ENCODE measurements at regions not wholly inside any gene's neighbourhood (a gene's known extent, or its start where the extent isn't known, plus 50 kb on each side); places are given as distances from the start of the nearest gene placed in this dataset.
A peak's percentile ranks its signal among the peaks of the same experiment; 100 is the strongest.

DNA sequence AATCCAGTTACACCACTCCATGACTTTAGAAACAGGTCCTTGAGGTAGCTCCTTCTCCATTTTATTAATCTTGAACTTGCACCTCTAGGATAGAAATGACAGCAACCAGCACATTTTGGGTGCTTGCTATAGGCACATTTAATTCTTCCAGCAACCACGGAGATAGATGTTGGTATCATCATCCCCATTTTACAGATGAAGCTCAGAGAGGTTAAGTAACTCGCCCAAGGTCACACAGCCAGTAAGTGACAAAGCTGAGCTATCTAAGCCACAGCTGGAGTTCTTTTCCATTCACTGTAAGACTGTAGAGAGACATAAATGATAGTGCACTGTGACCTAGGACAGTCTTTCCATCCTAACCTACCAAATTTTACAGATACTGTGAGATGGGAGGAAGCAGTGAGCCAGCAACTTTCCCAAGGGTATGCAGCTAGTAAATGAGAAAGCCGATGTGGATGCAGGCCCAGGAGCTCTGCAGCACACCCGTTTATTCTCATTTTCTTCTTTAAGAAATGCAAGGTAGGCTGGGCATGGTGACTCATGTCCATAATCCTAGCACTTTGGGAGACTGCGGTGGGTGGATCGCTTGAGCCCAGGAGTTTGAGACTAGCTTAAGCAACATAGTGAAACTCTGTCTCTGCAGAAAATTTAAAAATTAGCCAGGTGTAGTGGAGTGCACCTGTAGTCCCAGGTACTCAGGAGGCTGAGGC is 103.2 kb downstream of the TBX5 start:
- no peak for DNase-seq (ENCODE audit: low read depth)

DNA sequence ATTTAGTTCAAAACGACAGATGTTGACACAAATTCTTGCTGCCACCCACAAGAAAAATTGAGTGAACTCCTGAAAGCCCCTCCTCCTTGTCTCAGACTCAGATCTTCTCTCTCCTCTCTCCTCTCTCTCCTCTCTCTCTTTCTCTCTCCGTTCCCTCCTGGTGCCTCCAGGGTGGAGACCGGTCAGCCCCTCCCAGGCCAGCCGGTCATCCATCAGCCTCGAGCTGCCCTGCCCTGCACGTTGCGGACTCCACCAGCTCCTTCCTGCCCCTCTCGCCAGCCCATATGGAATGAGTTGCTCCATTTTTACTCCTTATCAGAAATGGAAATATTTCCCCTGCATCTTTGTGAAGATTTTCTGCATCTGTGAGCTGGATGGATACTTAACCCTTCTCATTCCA is 103.8 kb downstream of the TBX5 start:
- DNase-seq (ENCODE audit: low read depth): no peak

DNA sequence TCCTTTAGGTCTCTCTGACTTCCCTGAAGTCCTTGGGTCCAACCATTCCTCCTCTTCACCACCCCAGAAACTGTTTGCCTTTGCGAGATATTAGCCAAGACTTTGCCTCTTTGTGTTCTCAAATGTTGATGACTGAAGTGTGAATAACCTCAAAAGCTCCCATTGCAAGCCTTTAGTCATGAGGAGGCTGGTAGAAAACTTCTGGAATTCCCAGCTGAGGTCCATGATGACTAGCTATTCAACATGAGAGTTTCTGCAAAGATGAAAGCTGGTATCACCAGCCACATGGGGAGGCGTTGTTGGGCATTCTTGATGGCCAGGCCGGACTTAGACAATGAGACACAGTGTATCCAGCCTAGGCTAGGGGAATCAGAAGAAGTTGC is 111.7 kb downstream of the TBX5 start:
- peak; percentile 35 for DNase-seq (ENCODE audit: low read depth)

DNA sequence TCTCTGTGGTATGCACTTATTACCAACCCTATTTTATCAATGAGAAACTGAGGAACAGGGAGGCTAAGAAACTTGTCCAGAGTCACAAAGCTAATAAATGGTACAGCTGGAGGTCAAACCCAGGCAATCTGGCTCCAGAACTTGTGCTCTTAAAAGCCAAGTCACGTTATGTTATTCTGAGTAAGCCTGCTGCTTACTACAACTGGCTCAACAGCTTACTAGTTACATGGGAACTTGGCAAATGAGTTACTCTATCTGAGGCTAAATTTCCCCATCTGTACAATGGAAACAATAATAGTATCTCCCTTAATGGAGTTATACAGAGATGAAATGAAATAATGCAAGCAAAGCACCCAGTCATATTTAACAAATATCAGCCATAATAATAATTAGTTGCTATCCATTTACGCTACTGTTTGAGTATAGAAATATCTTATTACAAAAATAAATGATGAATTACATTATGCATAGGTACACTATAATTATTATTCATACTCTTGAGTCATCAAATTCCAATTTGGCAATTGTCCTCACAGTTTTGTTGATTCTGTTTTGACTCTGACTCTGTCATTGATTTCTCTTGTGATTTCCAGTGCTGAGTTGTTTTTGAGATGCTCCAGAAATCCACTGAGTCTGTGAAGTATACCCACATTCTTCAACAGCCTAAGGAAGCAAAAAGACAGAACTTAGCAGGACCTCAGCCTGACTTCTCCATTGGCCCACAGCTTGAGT is 112.2 kb downstream of the TBX5 start:
- no peak for DNase-seq (ENCODE audit: low read depth)

DNA sequence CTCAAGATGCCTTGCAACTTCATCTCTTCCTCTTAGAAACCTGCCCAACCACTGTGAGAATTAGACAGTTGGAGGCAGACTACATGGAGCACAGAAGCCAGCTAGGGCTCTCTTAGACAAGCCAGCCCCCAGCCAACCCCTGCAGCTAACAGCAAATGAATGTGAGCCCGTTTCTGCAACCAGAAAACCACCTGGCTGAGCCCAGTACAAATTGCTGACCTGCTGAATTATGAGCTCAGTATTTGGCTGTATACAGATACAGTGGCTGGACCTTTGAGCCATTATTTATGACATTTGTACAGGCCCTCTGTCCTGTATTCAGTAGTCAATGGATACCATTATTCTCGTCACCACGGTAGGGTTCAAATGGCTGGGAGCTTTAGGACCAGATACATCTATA is 112.9 kb downstream of the TBX5 start:
- DNase-seq (ENCODE audit: low read depth): no peak

DNA sequence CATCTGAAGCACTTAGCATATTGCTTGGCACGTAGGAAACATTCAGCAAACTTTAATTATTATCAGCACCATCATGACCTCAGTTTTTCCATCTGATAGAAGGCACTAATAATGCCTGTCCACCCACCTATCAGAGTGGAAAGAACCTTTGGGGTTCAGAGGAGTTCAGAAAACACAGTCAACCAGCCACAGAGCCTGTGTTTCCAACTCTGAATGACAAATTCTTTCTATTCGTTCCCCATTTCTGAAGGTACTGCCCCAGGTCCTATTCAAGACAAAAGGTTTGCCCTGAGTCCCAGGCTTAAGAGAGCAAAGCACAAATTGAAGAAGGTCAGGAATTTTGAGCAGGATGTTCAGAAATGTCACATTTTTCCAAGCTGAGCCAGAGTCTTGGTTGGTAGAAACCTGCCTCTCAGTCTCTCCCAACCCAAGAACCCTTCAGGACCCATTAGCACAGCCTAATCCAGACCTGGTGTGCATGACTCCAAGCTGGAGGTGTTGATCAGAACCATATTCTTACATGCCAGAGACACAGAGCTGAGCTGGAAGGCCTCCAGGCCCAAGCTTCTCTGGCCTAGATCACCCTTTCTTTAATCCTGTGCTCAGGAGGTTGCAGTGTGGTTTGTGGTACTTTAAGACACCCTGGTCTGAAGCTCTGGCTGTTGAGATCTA is 114.4 kb downstream of the TBX5 start:
- no peak for DNase-seq (ENCODE audit: low read depth)

DNA sequence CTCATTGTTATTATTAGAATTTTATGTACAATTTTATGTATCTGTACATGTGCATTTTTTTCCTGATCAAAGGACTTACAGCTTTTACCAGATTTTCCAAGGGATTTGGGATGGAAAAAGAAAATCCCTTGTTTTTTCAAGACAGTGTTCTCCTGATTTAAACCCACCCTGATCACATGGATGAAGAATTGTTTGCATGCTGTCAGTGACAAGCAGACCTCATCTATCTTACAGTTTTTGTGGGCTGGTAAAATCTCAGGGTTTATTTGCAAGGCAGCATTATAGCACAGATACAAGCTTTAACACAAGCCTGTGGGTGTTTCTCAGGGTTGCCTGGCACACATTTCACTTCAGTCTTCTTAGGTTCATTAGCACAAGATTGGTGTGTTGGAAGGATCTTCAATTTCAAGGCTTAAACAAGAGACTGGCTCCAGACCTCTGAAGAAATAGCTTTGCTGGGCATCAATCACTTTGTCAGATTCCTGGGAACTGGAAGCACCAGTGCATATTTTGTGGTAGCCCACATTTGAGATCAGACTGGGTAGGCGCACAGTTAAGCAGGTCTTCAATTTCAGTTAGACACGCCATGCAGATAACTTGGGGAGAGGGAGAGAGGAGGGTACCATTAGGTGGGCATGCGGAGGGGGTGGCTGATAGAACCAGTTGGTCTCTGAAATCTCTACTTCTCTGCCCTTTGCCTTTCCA is 118.0 kb downstream of the TBX5 start:
- DNase-seq (ENCODE audit: low read depth): no peak

DNA sequence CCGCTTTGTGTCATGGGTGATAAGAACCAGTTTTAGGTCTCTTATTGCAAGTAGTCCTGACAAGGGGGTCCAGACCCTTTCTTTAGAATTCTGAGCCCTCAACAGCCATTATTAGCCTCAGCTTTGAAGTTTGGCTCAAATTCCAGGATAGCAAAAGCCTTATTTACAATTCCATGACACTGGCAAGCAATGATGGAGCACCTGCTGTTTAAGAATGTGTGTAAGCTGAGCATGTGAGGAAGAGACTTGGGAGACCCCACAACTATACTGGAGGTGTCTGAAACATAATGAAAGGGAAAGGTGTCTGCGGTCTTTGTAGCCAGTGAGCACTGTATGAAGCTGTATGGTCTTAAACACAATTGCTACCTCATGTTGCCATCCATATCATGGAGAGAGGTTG is 119.8 kb downstream of the TBX5 start:
- DNase-seq (ENCODE audit: low read depth): no peak

DNA sequence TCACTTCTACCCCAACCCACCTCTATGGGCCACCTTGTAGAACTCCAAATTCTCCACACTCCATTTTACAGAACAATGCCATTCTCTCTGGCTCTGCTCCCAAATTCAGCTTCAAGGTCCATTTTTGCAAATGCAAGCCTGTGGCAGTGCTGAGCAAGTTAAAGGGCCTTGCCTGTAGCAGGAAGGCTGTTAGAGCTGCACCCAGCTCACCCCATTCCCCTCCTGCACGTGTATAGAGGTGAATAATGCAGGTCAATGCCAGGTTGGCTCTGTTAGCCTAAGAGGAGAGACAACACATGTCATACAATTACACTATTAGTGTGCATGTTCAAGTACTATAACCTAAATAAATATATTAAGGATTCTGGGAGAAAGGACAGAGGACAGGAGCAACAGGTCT is 120.4 kb downstream of the TBX5 start:
- no peak for DNase-seq (ENCODE audit: low read depth)

DNA sequence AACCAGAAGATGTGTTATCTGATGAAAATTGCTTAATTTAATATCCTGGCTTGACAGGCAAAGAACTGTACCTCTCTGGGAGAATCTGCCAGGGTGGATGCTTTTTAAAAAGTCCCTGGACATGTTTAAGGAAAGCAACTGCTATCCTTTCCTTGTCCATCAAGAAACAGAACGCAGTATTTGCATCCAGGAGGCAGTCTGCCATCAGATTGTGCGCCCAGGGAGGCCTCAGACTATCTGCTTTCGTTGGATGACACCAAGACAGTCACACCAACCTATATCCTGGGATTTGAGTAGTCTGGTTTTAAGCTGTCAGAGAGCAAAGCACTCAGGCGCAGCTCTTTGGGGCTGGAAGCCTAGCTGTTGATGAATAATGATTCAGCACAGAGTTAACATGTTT is 121.9 kb downstream of the TBX5 start:
- DNase-seq (ENCODE audit: low read depth): no peak

DNA sequence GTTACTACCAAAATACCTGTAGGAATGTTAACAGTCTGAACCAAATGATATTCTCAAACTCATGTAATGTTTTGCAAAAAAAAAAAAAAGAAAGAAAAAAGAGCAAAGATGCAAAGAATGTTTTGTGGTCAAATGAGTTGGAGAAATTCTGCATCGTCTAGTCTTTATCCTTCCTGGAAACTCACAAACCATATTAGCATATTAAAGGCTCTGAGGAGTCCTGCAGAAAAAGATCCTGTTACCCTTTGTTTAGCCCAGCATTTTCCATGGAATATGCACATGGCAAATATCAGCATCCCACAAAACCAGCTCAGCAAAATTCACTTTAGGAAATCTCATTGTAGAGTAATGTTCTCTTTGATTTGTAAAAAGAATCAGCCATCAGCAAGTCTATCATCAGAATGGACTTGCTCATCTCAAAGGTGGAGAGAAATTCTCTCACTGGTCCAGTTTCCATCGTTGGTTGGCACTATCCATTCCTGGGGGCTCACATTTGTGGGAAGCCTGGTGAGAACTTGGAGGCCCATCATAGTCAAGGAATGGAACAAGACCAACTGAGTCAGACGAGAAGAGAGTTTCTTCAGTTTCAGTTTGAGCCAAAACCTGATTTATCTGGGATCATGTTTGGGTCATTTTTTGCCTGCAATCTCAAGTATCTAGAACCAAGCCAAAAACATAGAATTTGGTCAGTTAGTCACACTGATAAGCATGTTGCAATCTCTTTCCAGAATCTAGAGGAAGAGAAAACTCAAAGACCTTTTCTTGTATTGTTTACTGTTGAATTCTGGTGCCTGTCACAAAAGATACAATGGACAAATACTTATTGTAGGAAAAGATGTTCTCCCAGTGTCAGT is 129.8 kb downstream of the TBX5 start:
- DNase-seq (ENCODE audit: low read depth): no peak

DNA sequence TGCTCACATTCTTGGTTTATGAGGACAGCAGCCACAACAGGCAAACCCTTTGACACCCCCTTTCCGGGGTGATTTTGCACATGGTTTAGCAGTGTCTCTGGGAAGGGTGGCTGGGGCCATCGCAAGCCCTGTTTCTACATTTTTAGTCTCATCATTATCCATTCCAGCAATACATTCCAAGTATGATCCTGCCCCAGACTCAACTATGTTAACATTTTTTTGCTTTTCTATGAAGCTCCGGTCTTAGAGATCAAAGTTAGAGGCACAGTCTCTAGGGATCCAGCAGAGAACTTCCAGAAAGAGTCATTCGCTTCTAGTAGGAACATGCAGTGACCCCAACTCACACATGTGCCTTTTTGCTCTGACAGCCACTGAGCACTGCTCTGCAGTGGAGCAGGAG is 130.9 kb downstream of the TBX5 start:
- no peak for DNase-seq (ENCODE audit: low read depth)

DNA sequence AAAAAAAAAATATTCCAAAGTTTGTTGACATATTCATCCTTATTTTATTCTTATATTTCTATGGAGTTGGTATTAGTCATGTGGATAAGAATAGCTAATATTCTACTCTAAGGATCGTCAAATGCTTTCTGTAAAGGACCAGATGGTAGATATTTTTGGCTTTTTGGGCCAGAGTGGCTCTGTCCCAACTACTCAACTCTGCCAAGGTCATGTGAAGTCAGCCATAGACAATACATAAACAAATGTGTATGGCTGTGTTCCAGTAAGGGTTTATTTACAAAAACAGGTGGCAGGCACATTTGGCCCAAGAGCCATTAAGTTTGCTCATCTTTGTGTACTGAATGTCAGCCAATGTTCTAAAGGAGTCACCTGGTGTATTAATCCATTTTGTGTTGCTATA is 131.8 kb downstream of the TBX5 start:
- no peak for DNase-seq (ENCODE audit: low read depth)

DNA sequence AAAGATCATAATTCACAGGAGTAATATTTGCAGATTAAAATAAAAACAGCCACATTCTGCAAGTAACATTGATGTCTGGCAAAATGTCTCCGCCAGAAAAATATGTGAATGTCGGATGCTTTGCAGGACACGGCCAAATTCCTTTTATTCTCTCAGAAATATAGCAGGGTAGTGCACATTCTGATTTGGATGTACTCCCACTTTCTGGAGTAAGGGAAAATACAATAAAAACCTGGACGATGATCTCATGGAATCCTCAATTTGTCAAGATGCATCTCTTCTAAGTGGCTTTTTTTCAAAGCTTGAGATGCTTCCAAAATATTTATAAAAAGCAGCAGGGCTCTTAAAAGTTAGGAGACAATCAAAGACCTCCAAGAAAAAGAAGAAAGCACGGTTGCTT is 133.3 kb downstream of the TBX5 start:
- no peak for DNase-seq (ENCODE audit: low read depth)

DNA sequence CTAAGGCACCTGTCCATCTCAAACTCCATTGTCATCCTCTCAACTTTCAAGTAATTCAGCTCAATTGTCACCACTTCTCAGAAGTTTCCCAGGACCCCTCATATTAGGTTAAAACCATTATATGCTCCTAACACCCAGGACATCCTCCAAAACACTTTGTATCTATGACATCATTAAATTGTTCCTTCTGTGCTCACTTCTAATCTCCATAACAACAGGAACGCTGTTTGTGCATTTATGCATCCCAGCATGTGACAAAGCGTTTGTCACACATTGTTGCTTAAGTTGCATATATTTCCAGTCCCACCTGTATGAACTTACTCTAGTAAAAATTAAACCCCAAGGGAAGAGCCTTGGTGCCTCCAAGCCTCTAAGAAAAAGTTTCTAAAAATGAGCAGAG is 133.9 kb downstream of the TBX5 start:
- DNase-seq (ENCODE audit: low read depth): no peak

DNA sequence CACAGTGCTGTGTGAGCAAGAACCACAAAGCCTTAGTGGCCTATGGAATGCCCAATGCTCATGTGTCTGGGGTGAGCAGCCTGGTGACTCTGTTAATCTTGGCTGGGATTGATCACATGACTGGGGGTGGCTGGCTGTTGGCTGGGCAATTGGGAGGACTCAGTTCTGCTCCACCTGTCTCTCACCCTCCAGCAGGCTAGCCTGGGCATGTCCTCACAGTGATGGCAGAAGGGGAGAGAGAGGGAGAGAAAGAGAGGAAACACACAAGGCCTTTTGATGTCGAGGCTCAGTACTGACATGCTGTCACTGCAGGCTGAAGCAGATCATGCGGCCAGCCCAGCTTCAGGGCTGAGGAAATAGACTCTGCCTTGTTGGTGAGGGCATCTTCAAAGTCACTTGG is 136.8 kb downstream of the TBX5 start:
- DNase-seq (ENCODE audit: low read depth): no peak

DNA sequence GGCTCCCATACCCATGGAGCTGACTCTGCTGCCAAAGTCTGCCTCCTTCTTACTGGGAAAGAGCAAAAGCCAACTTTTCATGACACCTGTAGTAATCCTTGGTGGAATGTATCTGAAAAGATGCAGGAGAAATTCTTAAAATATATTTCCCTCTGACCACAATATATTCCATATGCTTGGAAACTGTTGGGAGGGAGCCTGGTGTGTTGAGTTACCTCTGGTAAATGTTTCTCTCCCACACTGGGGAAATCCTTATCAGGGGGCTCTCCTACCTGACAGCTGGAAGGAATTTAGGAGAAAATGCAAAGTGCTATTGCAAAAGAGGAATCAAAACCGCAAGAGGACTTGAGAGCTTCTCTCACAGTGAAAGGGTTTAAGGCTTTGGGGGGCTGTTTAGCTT is 139.4 kb downstream of the TBX5 start:
- no peak for DNase-seq (ENCODE audit: low read depth)

DNA sequence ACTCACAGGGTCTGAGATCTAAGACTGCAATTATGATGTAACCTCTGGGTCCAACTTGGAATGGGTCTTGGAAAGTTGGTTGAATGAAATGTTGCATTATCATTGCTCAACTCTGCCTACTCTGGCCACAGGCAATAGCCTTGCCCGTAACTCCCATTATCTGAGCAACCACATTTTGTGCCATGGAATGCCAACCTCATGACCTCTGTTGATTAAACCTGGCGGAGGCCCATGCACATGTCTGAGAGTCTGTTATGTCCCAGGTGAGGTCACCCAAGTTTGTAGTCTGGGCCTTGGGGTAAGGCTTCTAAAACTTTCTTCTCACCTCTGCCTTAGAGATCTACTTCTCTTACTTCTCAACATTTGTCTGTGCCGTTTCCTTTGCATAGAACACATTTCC is 140.9 kb downstream of the TBX5 start:
- no peak for DNase-seq (ENCODE audit: low read depth)

DNA sequence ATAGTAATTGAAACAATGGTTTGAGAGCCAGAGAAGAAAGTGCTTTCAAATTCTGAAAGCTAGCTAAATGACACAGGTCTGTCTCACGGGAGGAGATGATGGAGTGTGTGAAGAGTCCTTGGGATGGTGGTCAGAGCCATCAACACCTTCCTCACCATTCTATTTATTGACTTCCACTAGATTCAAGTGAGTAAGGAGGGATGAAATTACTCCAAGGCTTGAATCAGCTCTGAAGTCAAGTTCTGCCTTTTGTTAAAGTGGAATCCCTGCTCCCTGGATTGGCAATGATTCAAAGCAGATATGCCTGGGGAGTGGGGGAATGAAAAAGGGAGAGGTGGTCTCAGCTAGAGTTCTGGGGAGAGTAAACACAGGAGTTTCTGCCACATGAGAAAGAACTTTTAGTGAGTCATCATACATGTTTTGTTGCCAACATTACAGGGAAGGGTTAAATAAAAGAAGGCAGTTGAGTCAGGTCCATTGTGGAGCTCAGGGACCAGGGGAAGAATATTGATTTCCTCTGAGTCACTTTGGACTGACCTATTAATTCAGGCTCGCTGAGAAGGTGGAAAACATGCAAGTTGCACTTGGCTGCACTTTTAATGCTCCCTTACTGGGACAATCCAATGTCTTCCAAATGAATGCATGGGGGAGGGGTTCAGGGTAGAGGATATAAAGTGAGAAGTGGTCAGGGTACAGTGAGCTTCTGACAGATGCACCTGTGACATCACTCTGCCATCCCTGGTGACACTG is 142.7 kb downstream of the TBX5 start:
- DNase-seq (ENCODE audit: low read depth): peak; percentile 28

DNA sequence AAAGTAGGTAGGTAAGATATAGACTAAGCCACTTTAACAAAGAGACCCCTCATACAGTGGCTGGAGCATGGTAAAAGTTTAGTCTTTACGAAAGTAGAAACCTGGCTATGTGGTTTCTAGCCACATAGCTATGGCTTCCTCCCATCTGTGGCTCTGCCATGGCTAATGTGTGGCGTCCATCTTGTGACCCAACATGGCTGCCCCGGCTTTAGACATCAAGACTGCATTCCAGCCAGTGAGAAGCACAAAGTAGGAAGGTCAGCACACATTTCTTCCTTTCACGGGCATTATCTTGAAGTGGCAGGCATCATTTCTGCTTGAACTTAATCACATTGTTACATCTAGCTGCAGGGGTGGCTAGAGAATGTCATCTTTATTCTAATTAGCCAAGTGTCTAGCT is 148.3 kb downstream of the TBX5 start:
- DNase-seq (ENCODE audit: low read depth): no peak

DNA sequence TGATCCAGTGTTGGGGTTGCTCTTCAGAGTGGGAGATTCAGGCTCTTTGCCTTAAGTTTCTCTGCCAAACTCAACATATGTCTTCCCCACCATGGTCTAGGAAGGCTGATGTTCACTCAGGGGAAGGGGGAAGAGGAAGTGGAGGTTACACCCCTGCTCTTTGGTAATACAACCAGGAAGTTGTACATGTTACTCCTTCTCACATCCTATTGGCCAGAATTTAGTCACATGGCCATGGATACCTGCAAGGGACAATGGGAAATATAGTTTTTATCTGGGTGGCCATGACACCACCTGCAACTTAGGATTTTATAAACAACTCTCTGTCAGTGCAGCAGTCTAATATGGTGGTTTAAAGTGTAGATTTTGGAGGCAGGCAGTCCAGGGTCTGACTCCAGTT is 150.9 kb downstream of the TBX5 start:
- no peak for DNase-seq (ENCODE audit: low read depth)
